ENCODE measurements at regions not wholly inside any gene's neighbourhood (a gene's known extent, or its start where the extent isn't known, plus 50 kb on each side); places are given as distances from the start of the nearest gene placed in this dataset.

- DNase-seq (ENCODE audit: low read depth in 1 of 2, low spot score in 1 of 2) = no peak
- Histone ChIP-seq H3K27me3 (ENCODE audit: insufficient read depth, poor library complexity, severe bottlenecking) (no peaks in the 10 kb centered on the region), H3K4me3 (replicated peaks; ENCODE audit: insufficient read depth, low read length) (no peak overlapping the region), H3K27ac (replicated peaks) (no peak overlapping the region)
- TF ChIP-seq SPI1 (IDR thresholded peaks at IDR 0.05; ENCODE audit: borderline replicate concordance, low read depth) (no peak), POLR2AphosphoS5 (IDR thresholded peaks at IDR 0.05; ENCODE audit: low read depth) (no peak), GABPA (IDR thresholded peaks at IDR 0.05; ENCODE audit: low read depth) (no peak), CTCF (IDR thresholded peaks at IDR 0.05; ENCODE audit: insufficient read depth, low read length) (no peak), REST (IDR thresholded peaks at IDR 0.05; ENCODE audit: insufficient replicate concordance, low read depth) (no peak)
Measured at GRCh38 chr5:92780057-92780456, 801.0 kb downstream of the NR2F1-AS1 start.

- no peak for DNase-seq (ENCODE audit: low read depth in 1 of 2, low spot score in 1 of 2)
- no peak overlapping the region for H3K4me3 ChIP-seq (replicated peaks; ENCODE audit: insufficient read depth, low read length)
- TF ChIP-seq POLR2AphosphoS5 (IDR thresholded peaks at IDR 0.05; ENCODE audit: low read depth) (no peak), REST (IDR thresholded peaks at IDR 0.05; ENCODE audit: insufficient replicate concordance, low read depth) (no peak), SPI1 (IDR thresholded peaks at IDR 0.05; ENCODE audit: borderline replicate concordance, low read depth) (no peak), GABPA (IDR thresholded peaks at IDR 0.05; ENCODE audit: low read depth) (no peak), CTCF (IDR thresholded peaks at IDR 0.05; ENCODE audit: insufficient read depth, low read length) (no peak)
- H3K27me3 ChIP-seq (ENCODE audit: insufficient read depth, poor library complexity, severe bottlenecking) = no peaks in the 10 kb centered on the region
- no peak overlapping the region for H3K27ac ChIP-seq (replicated peaks)
Measured at GRCh38 chr5:92779536-92779935, 801.5 kb downstream of the NR2F1-AS1 start.

GRCh38 chr5:92778261-92778660 lies 802.8 kb downstream of the NR2F1-AS1 start:
- TF ChIP-seq SPI1 (IDR thresholded peaks at IDR 0.05; ENCODE audit: borderline replicate concordance, low read depth) (no peak), REST (IDR thresholded peaks at IDR 0.05; ENCODE audit: insufficient replicate concordance, low read depth) (no peak), POLR2AphosphoS5 (IDR thresholded peaks at IDR 0.05; ENCODE audit: low read depth) (no peak), GABPA (IDR thresholded peaks at IDR 0.05; ENCODE audit: low read depth) (no peak), CTCF (IDR thresholded peaks at IDR 0.05; ENCODE audit: insufficient read depth, low read length) (no peak)
- no peak overlapping the region for H3K27ac ChIP-seq (replicated peaks)
- H3K27me3 ChIP-seq (ENCODE audit: insufficient read depth, poor library complexity, severe bottlenecking) = no peaks in the 10 kb centered on the region
- no peak overlapping the region for H3K4me3 ChIP-seq (replicated peaks; ENCODE audit: insufficient read depth, low read length)
- DNase-seq (ENCODE audit: low read depth in 1 of 2, low spot score in 1 of 2) = no peak

Measured in HL-60 (cell line).